Body of pancreas (tissue), 4 donors: ENCODE measurements at regions not wholly inside any gene's neighbourhood (a gene's known extent, or its start where the extent isn't known, plus 50 kb on each side); places are given as distances from the start of the nearest gene placed in this dataset.

Source experiments
- CTCF ChIP-seq, 7 experiments: fragments of 450-650 bp in 4 of 7; fragments of 200-600 bp in 3 of 7; sonication (generic) in 3 of 7; IDR thresholded peaks; one replicate each; pipeline ENCODE4 v1.5.1; 2016 to 2019; ENCODE audit warnings: antibody characterized with exemption in 7 of 7
- POLR2A ChIP-seq, 3 donors: fragments of 450-650 bp; IDR thresholded peaks; one replicate each; pipeline ENCODE4 v1.6.1; 2016; ENCODE audit warnings: antibody characterized with exemption in 3 of 3, mild to moderate bottlenecking in 2 of 3

GRCh38 chr3:110708156-110708555, 363.5 kb upstream of the NECTIN3 start:
- TF ChIP-seq CTCF (IDR thresholded peaks at IDR 0.05) = no peak
- no peak for TF ChIP-seq POLR2A (IDR thresholded peaks at IDR 0.05)
